Ovary (tissue), 7 donors: ENCODE measurements at regions not wholly inside any gene's neighbourhood (a gene's known extent, or its start where the extent isn't known, plus 50 kb on each side); places are given as distances from the start of the nearest gene placed in this dataset.

Experiments
- DNase-seq, 5 donors: peaks; one replicate each; pipeline ENCODE4 v3.0.0-alpha.2; 2019 to 2020
- H3K27ac ChIP-seq, 2 donors: fragments of 200-600 bp; one replicate each; pipeline versions ENCODE4 v1.5.1 to v1.8.0; 2019 to 2022
- H3K27me3 ChIP-seq: fragments of 200-600 bp; one replicate; pipeline ENCODE4 v1.8.0; 2022
- H3K36me3 ChIP-seq: fragments of 200-600 bp; sonication (generic); one replicate; pipeline ENCODE4 v1.5.1; 2019
- H3K4me1 ChIP-seq: one replicate; pipeline ENCODE4 v1.8.1; 2013; ENCODE audit warnings: mild to moderate bottlenecking, moderate library complexity; ENCODE audit not compliant: insufficient read depth
- H3K4me3 ChIP-seq: fragments of 200-600 bp; sonication (generic); one replicate; pipeline ENCODE4 v1.5.1; 2017
- H3K9me3 ChIP-seq, 2 donors: fragments of 200-600 bp in 1 of 2; sonication (generic) in 1 of 2; one replicate each; pipeline versions ENCODE4 v1.5.1 to v1.8.1; 2013 to 2019; ENCODE audit warnings: mild to moderate bottlenecking in 1 of 2, moderate library complexity in 1 of 2
- CTCF ChIP-seq, 3 donors: fragments of 450-650 bp in 2 of 3; fragments of 200-600 bp in 1 of 3; IDR thresholded peaks; one replicate each; pipeline versions ENCODE4 v1.5.1 to v1.8.0; 2016 to 2022; ENCODE audit warnings: antibody characterized with exemption in 3 of 3, mild to moderate bottlenecking in 1 of 3
- EP300 ChIP-seq: sonication (generic); formaldehyde crosslinking; IDR thresholded peaks from one replicate; pipeline ENCODE4 v1.6.1; 2017; ENCODE audit warnings: antibody characterized with exemption
- POLR2A ChIP-seq: fragments of 450-650 bp; IDR thresholded peaks from one replicate; pipeline ENCODE4 v1.6.1; 2017; ENCODE audit warnings: antibody characterized with exemption, mild to moderate bottlenecking, moderate library complexity
- WGBS, 3 donors: extraction: QIAGEN DNeasy Blood & Tissue Kit in 1 of 3; methylation state at CpG; one replicate each; pipeline versions ENCODE4 v1.1.5 to v1.1.7; 2013 to 2017; 5-methylcytosine and 5-hydroxymethylcytosine counted together
- intact Hi-C, 4 donors: fragments of 100-400 bp; cut with DNase I; formaldehyde crosslinking; loops; one replicate each; pipeline versions ENCODE4 v1.11.0 to v1.15.1; 2022 to 2023
- donor health status: DM: no; HTN: no; CAD: no; lungs with moderate emphysema.
- donor health status: DM: no; HTN: no; CAD: no.
- donor health status: Bipolar disorder and iron deficiency.
- donor health status: DM: no; HTN: no; CAD: no.
- donor health status: DM: yes; HTN: yes; CAD: no.

- Histone ChIP-seq H3K27ac (peak overlapping the region in 1 of 2 donors; percentile 47), H3K27me3 (no peaks in the 10 kb centered on the region), H3K4me3 (no peak overlapping the region), H3K4me1 (peaks cover 14% of the 10 kb centered on the region), H3K9me3 (no peaks in the 10 kb centered on the region), H3K36me3 (no peaks in the 10 kb centered on the region)
- intact Hi-C loops, result loop anchor here (5.0 to 10.0 kb wide), 8 partner anchors 57 to 1195 kb away; partner anchors contain the start of gene IGFBP5 (in 4 of the 4)
- TF ChIP-seq EP300 (no peak), CTCF (IDR thresholded peaks at IDR 0.05) (no peak), POLR2A (no peak)
- WGBS, 3 donors, result 41 to 47% (median 46%) methylated on average over 3 of the region's 3 CpGs
- peak; percentile 61 to 82 (median 78) for DNase-seq
Measured at GRCh38 chr2:217709478-217710210, 293.2 kb downstream of the TNS1 start.

GRCh38 chr2:217707131-217707611 is 295.6 kb downstream of the TNS1 start:
- 10 to 15% (median 11%) methylated on average over 4 of the region's 4 CpGs for WGBS, 3 donors
- peak overlapping the region in 1 of 2 donors; percentile 40 for H3K27ac ChIP-seq
- H3K4me3 ChIP-seq, result no peak overlapping the region
- peaks cover 12% of the 10 kb centered on the region for H3K4me1 ChIP-seq
- DNase-seq, result peak in 4 of 5 donors; percentile 42 to 65 (median 52)
- TF ChIP-seq POLR2A, result no peak
- TF ChIP-seq EP300, result no peak
- TF ChIP-seq CTCF (IDR thresholded peaks at IDR 0.05), result no peak
- no peaks in the 10 kb centered on the region for H3K36me3 ChIP-seq
- H3K27me3 ChIP-seq, result no peaks in the 10 kb centered on the region
- intact Hi-C loops, result loop anchor here in 1 of 4 donors (5.0 kb wide), 1 partner anchor 55 kb away; no protein-coding TSS in a partner anchor
- no peaks in the 10 kb centered on the region for H3K9me3 ChIP-seq

- peak overlapping the region in 1 of 2 donors; percentile 40 for H3K27ac ChIP-seq
- H3K4me1 ChIP-seq, result peaks cover 12% of the 10 kb centered on the region
- no peak overlapping the region for H3K4me3 ChIP-seq
- 70 to 87% (median 81%) methylated on average over 2 of the region's 2 CpGs for WGBS, 3 donors
- no peak for DNase-seq
- intact Hi-C loops, result loop anchor here in 1 of 4 donors (5.0 kb wide), 1 partner anchor 54 kb away; no protein-coding TSS in a partner anchor
- no peaks in the 10 kb centered on the region for H3K36me3 ChIP-seq
- H3K27me3 ChIP-seq, result no peaks in the 10 kb centered on the region
- TF ChIP-seq EP300 (no peak), CTCF (IDR thresholded peaks at IDR 0.05) (no peak), POLR2A (no peak)
- H3K9me3 ChIP-seq, result no peaks in the 10 kb centered on the region
Measured at GRCh38 chr2:217706513-217706912, 296.3 kb downstream of the TNS1 start.

- no peak for DNase-seq
- WGBS, 3 donors, result 87 to 100% (median 98%) methylated on average over 1 of the region's 1 CpG
- Histone ChIP-seq H3K9me3 (no peaks in the 10 kb centered on the region), H3K27me3 (no peaks in the 10 kb centered on the region), H3K36me3 (no peaks in the 10 kb centered on the region), H3K4me1 (peaks cover 12% of the 10 kb centered on the region), H3K4me3 (no peak overlapping the region), H3K27ac (no peak overlapping the region)
- TF ChIP-seq POLR2A (no peak), EP300 (no peak), CTCF (IDR thresholded peaks at IDR 0.05) (no peak)
- intact Hi-C loops, result loop anchor here in 1 of 4 donors (5.0 kb wide), 1 partner anchor 54 kb away; no protein-coding TSS in a partner anchor
Measured at GRCh38 chr2:217706095-217706494, 296.7 kb downstream of the TNS1 start.
